Fibroblast of the aortic adventitia (primary cell): ENCODE measurements at regions not wholly inside any gene's neighbourhood (a gene's known extent, or its start where the extent isn't known, plus 50 kb on each side); places are given as distances from the start of the nearest gene placed in this dataset.

ENCODE experiments used
- DNase-seq: peaks from one replicate; pipeline ENCODE4 v3.0.0-alpha.2; 2010; ENCODE audit warnings: low read depth
- H3K4me3 ChIP-seq: 2 replicates; pipeline ENCODE4 v1.5.1; 2011; ENCODE audit warnings: low read depth, mild to moderate bottlenecking, control low read depth, low read length, moderate library complexity
- CTCF ChIP-seq: IDR thresholded peaks from 2 replicates; pipeline ENCODE4 v1.5.1; 2011; ENCODE audit warnings: mild to moderate bottlenecking, low read length, control low read depth, inconsistent platforms; ENCODE audit not compliant: insufficient read depth

GRCh38 chr2:65812887-65813286 is 380.5 kb upstream of the SPRED2 start:
- DNase-seq, result no peak
- no peak overlapping the region for H3K4me3 ChIP-seq
- no peak for TF ChIP-seq CTCF

DNA sequence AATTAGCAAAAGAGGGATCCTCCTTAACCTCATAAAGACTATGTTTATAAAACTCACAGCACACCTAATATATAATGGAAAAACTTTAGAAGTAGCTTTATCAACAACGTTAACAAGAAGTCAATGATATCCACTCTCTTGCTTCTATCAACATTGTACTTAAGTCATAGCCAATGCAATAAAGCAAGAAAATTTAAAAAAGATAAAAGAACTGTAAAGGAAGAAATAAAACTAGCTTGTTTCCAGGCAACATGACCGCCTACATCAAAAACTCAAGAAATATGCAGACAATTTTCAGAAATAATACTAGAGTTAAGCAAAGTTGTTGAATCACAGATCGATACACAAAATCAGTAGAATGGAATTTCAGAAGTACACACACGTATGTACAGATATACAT is 375.5 kb upstream of the SPRED2 start:
- H3K4me3 ChIP-seq, result no peak overlapping the region
- DNase-seq, result no peak
- TF ChIP-seq CTCF, result no peak

DNA sequence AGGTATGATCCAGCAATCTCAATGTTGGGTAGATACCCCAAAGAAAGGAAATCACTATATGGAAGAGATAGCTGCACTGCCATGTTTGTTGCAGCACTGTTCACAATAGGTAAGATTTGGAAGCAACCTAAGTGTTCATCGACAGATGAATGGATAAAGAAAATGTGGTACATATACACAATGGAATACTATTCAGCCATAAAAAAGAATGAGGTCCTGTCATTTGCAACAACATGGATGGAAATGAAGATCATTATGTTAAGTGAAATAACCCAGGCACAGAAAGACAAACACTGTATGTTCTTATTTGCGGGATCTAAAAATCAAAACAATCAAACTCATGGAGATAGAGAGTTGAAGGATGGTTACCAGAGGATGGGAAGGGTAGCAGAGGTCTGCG is 372.4 kb upstream of the SPRED2 start:
- no peak for DNase-seq
- TF ChIP-seq CTCF, result no peak
- H3K4me3 ChIP-seq, result no peak overlapping the region

DNA sequence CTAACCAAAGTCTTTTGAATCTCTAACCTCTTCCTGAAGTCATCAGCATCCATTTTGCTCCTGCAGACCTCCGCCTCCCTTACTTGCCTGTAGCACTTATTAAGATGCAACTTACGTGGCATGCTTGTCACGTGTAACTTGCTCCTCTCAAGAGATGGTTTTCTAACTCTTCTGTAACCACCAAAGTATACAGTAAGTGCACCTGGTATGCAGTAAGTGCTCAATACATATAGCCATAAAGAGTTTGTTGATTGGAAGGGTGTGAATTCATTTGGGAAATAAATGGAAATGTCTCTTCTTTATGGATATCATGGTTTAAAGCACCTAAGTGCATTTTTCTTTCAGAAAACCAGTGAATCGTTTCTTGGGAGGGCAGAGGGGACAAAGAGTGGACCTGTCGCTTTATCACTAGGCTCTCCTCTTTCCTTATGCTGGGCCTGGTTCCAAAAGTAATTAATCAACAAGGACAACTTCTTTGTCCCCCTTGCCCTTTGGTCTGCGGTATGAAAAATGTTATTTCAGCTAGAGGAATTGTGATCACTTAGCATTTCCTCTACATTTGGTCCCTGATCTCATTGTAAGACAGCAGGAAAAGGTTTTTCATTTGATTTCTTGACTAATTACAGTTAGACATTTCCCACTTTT is 370.0 kb upstream of the SPRED2 start:
- DNase-seq, result no peak
- no peak for TF ChIP-seq CTCF
- no peak overlapping the region for H3K4me3 ChIP-seq

GRCh38 chr2:65800998-65801397 is 368.6 kb upstream of the SPRED2 start:
- no peak overlapping the region for H3K4me3 ChIP-seq
- peak; percentile 35 for TF ChIP-seq CTCF
- peak; percentile 9 for DNase-seq

DNA sequence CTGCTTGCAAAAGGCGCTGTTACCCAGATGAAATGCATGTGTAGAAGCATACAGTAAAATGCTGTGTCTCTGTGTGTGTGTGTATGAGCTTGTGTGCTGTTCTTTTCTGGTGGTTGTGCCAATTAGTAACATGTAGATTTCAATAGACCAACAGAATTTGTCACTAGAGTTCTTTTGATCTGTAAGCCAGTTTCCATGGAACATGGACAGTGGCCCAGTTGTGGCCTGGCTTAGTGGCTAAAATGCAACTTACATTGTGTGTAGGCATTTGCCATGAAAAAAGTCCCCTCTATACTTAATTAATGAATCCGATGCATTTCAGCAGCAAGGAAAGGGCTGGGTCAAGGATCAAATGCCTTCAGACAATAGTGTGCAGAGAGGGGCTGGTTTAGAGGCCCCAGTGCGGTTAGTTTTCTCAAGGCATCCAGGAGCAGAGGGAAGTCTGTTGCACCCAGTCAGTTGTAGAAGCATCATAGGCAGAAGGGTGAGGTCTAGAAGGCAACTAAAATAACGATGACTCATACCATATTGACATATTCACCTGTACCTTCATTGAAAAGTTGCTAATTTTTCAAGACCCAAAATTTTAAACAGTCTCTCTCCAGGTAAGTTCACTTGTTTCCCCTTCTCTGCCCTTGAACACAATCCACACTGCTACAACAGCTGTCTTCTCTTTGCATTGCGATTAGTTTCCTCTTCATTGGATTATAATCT is 366.9 kb upstream of the SPRED2 start:
- no peak for TF ChIP-seq CTCF
- H3K4me3 ChIP-seq, result no peak overlapping the region
- DNase-seq, result no peak
